ENCODE measurements at regions not wholly inside any gene's neighbourhood (a gene's known extent, or its start where the extent isn't known, plus 50 kb on each side); places are given as distances from the start of the nearest gene placed in this dataset.

GRCh38 chr4:154078504-154079350 lies 289.8 kb upstream of the SFRP2 start:
- TF ChIP-seq CTCF (IDR thresholded peaks at IDR 0.05; ENCODE audit: control extremely low read depth, extremely low read depth, low read depth, missing control alignments), result no peak
- ChIA-PET CTCF (interaction anchor here (1.0 to 1.8 kb wide), 2 partner anchors 8 to 293 kb away, joined by 3 to 5 read pairs; no protein-coding TSS in a partner anchor), POLR2A (no interaction called here)
- no peak for DNase-seq (ENCODE audit: extremely low spot score)

GRCh38 chr4:154076921-154077320 lies 288.0 kb upstream of the SFRP2 start:
- no peak for DNase-seq (ENCODE audit: extremely low spot score)
- no peak for TF ChIP-seq CTCF (IDR thresholded peaks at IDR 0.05; ENCODE audit: control extremely low read depth, extremely low read depth, low read depth, missing control alignments)
- POLR2A ChIA-PET, result no interaction called here
- CTCF ChIA-PET, result no interaction called here

GRCh38 chr4:154073107-154073822 lies 284.4 kb upstream of the SFRP2 start:
- no peak for DNase-seq (ENCODE audit: extremely low spot score)
- ChIA-PET CTCF (no interaction called here), POLR2A (no interaction called here)
- no peak for TF ChIP-seq CTCF (IDR thresholded peaks at IDR 0.05; ENCODE audit: control extremely low read depth, extremely low read depth, low read depth, missing control alignments)

GRCh38 chr4:154067786-154068185 lies 278.9 kb upstream of the SFRP2 start:
- ChIA-PET CTCF (interaction anchor here (1.3 kb wide), 1 partner anchor 19 kb away, joined by 4 read pairs; no protein-coding TSS in a partner anchor), POLR2A (no interaction called here)
- DNase-seq (ENCODE audit: extremely low spot score), result no peak
- TF ChIP-seq CTCF (IDR thresholded peaks at IDR 0.05; ENCODE audit: control extremely low read depth, extremely low read depth, low read depth, missing control alignments), result no peak

GRCh38 chr4:154065368-154065767 lies 276.5 kb upstream of the SFRP2 start:
- no peak for DNase-seq (ENCODE audit: extremely low spot score)
- TF ChIP-seq CTCF (IDR thresholded peaks at IDR 0.05; ENCODE audit: control extremely low read depth, extremely low read depth, low read depth, missing control alignments), result no peak
- ChIA-PET CTCF (interaction anchor here (0.8 kb wide), 1 partner anchor 18 kb away, joined by 3 read pairs; no protein-coding TSS in a partner anchor), POLR2A (no interaction called here)

- POLR2A ChIA-PET, result no interaction called here
- DNase-seq (ENCODE audit: extremely low spot score), result no peak
These were observed 275.4 kb upstream of the SFRP2 start for GRCh38 chr4:154064244-154064643.

More at GRCh38 chr4:154064244-154064643, 275.4 kb upstream of the SFRP2 start:
- no peak for TF ChIP-seq CTCF (IDR thresholded peaks at IDR 0.05; ENCODE audit: control extremely low read depth, extremely low read depth, low read depth, missing control alignments)
- CTCF ChIA-PET, result no interaction called here
